EH (cell line): ENCODE measurements at regions not wholly inside any gene's neighbourhood (a gene's known extent, or its start where the extent isn't known, plus 50 kb on each side); places are given as distances from the start of the nearest gene placed in this dataset.
"Not testable (repeated sequence)": the region's sequence is repeated elsewhere in the genome, so short reads cannot be mapped to it uniquely, and the experiment has no call there.

ENCODE experiments used
- DNase-seq: peaks from one replicate; pipeline ENCODE4 v3.0.0-alpha.2; 2015; ENCODE audit warnings: low read depth

- DNase-seq = peak; percentile 38
Measured at GRCh38 chr6:130494729-130495128, 128.9 kb downstream of the TMEM200A start.

GRCh38 chr6:130500693-130501092 lies 134.9 kb downstream of the TMEM200A start:
- DNase-seq = peak; percentile 91

- DNase-seq = no peak
Measured at GRCh38 chr6:130503146-130503545, 137.3 kb downstream of the TMEM200A start.

- DNase-seq = no peak
Measured at GRCh38 chr6:130505808-130506598, 140.2 kb downstream of the TMEM200A start.

- DNase-seq = not testable (repeated sequence)
Measured at GRCh38 chr6:130507005-130507665, 141.3 kb downstream of the TMEM200A start.

GRCh38 chr6:130507666-130508028 lies 141.8 kb downstream of the TMEM200A start:
- no peak for DNase-seq

GRCh38 chr6:130513770-130514169 lies 148.0 kb downstream of the TMEM200A start:
- DNase-seq = peak; percentile 68

GRCh38 chr6:130514712-130515111 lies 148.9 kb downstream of the TMEM200A start:
- no peak for DNase-seq

- DNase-seq = no peak
Measured at GRCh38 chr6:130515306-130515705, 149.5 kb downstream of the TMEM200A start.

GRCh38 chr6:130516604-130517003 lies 150.8 kb downstream of the TMEM200A start:
- DNase-seq = no peak

GRCh38 chr6:130517444-130517931 lies 151.7 kb downstream of the TMEM200A start:
- DNase-seq = peak; percentile 4

GRCh38 chr6:130518588-130518987 lies 152.8 kb downstream of the TMEM200A start:
- peak; percentile 12 for DNase-seq

- DNase-seq = peak; percentile 70
Measured at GRCh38 chr6:130520221-130520620, 154.4 kb downstream of the TMEM200A start.

- no peak for DNase-seq
Measured at GRCh38 chr6:130520801-130521200, 155.0 kb downstream of the TMEM200A start.

GRCh38 chr6:130524552-130524951 lies 158.7 kb downstream of the TMEM200A start:
- no peak for DNase-seq

GRCh38 chr6:130525408-130525807 lies 159.6 kb downstream of the TMEM200A start:
- DNase-seq = no peak

GRCh38 chr6:130526466-130526865 lies 160.6 kb downstream of the TMEM200A start:
- DNase-seq = no peak

GRCh38 chr6:130527173-130527572 lies 161.4 kb downstream of the TMEM200A start:
- no peak for DNase-seq

GRCh38 chr6:130529569-130530149 lies 163.8 kb downstream of the TMEM200A start:
- DNase-seq = no peak

GRCh38 chr6:130534627-130535026 lies 168.8 kb downstream of the TMEM200A start:
- no peak for DNase-seq

- DNase-seq = no peak
Measured at GRCh38 chr6:130535242-130535641, 169.4 kb downstream of the TMEM200A start.

- no peak for DNase-seq
Measured at GRCh38 chr6:130537447-130537846, 171.6 kb downstream of the TMEM200A start.

- DNase-seq = no peak
Measured at GRCh38 chr6:130547723-130548122, 181.9 kb downstream of the TMEM200A start.
